Neuronal stem cell (in vitro differentiated cells): ENCODE measurements at regions not wholly inside any gene's neighbourhood (a gene's known extent, or its start where the extent isn't known, plus 50 kb on each side); places are given as distances from the start of the nearest gene placed in this dataset.

Experiments
- DNase-seq: peaks from one replicate; pipeline ENCODE4 v3.0.0-alpha.2; 2013; ENCODE audit warnings: low spot score
- H2AFZ ChIP-seq: one replicate; pipeline ENCODE4 v1.6.1; 2013; ENCODE audit warnings: mild to moderate bottlenecking, low read length, inconsistent platforms
- H2AK5ac ChIP-seq: 2 replicates; pipeline ENCODE4 v1.6.1; 2013; ENCODE audit warnings: low read depth, mild to moderate bottlenecking, inconsistent platforms, low read length, moderate library complexity, mixed read lengths
- H2BK120ac ChIP-seq: 2 replicates; pipeline ENCODE4 v1.6.1; 2013; ENCODE audit warnings: low read depth, mild to moderate bottlenecking, inconsistent platforms, low read length, moderate library complexity, mixed read lengths
- H2BK12ac ChIP-seq: one replicate; pipeline ENCODE4 v1.6.1; 2013; ENCODE audit warnings: low read length, inconsistent platforms
- H2BK15ac ChIP-seq: 2 replicates; pipeline ENCODE4 v1.6.1; 2013; ENCODE audit warnings: mild to moderate bottlenecking, low read length, inconsistent platforms, mixed read lengths
- H2BK5ac ChIP-seq: one replicate; pipeline ENCODE4 v1.6.1; 2013; ENCODE audit warnings: inconsistent platforms, mild to moderate bottlenecking, low read length, moderate library complexity
- H3K14ac ChIP-seq: one replicate; pipeline ENCODE4 v1.6.1; 2013; ENCODE audit warnings: low read length, inconsistent platforms
- H3K18ac ChIP-seq: 2 replicates; pipeline ENCODE4 v1.6.1; 2013; ENCODE audit warnings: low read length, inconsistent platforms
- H3K23ac ChIP-seq: 2 replicates; pipeline ENCODE4 v1.6.1; 2013; ENCODE audit warnings: low read depth, mild to moderate bottlenecking, mixed read lengths, low read length, inconsistent platforms; ENCODE audit not compliant: poor library complexity
- H3K27ac ChIP-seq: replicated peaks from 3 replicates; pipeline ENCODE4 v1.5.1; 2013; ENCODE audit warnings: low read length, inconsistent platforms
- H3K27me3 ChIP-seq, 3 experiments: 2 replicates each; pipeline ENCODE4 v1.6.1; 2013; ENCODE audit warnings: low read length in 3 of 3, mild to moderate bottlenecking in 2 of 3, inconsistent platforms in 1 of 3, low read depth in 1 of 3, mixed read lengths in 1 of 3, moderate library complexity in 1 of 3; ENCODE audit not compliant: control insufficient read depth in 3 of 3, insufficient read depth in 3 of 3
- H3K36me3 ChIP-seq, 2 donors: replicated peaks in 1 of 2; 2 replicates each; pipeline ENCODE4 v1.6.1; 2013; ENCODE audit warnings: low read length in 2 of 2; ENCODE audit not compliant: control insufficient read depth in 2 of 2, insufficient read depth in 2 of 2
- H3K4ac ChIP-seq: 2 replicates; pipeline ENCODE4 v1.6.1; 2013; ENCODE audit warnings: inconsistent platforms, mild to moderate bottlenecking, low read length, moderate library complexity
- H3K4me1 ChIP-seq, 2 donors: 1 replicate in 1 of 2; 2 replicates in 1 of 2; pipeline ENCODE4 v1.6.1; 2013; ENCODE audit warnings: low read length in 2 of 2, low read depth in 1 of 2; ENCODE audit not compliant: control insufficient read depth in 2 of 2, insufficient read depth in 1 of 2
- H3K4me2 ChIP-seq: one replicate; pipeline ENCODE4 v1.6.1; 2013; ENCODE audit warnings: mild to moderate bottlenecking, low read length, inconsistent platforms; ENCODE audit not compliant: insufficient read depth, poor library complexity, severe bottlenecking
- H3K4me3 ChIP-seq, 2 donors: 2 replicates each; pipeline ENCODE4 v1.5.1; 2013; ENCODE audit warnings: low read length in 2 of 2, mild to moderate bottlenecking in 2 of 2, inconsistent platforms in 1 of 2, moderate library complexity in 1 of 2
- H3K79me1 ChIP-seq: one replicate; pipeline ENCODE4 v1.6.1; 2013; ENCODE audit warnings: low read depth, mild to moderate bottlenecking, inconsistent platforms, low read length, moderate library complexity
- H3K9ac ChIP-seq: one replicate; pipeline ENCODE4 v1.6.1; 2013; ENCODE audit warnings: mild to moderate bottlenecking, low read depth, low read length, inconsistent platforms; ENCODE audit not compliant: poor library complexity
- H3K9me3 ChIP-seq, 2 donors: replicated peaks in 1 of 2; 2 replicates each; pipeline versions ENCODE3 to v1.6.1; 2013; ENCODE audit warnings: low read length in 2 of 2, mild to moderate bottlenecking in 2 of 2, inconsistent platforms in 1 of 2, low read depth in 1 of 2, mixed read lengths in 1 of 2, moderate library complexity in 1 of 2; ENCODE audit not compliant: control insufficient read depth in 2 of 2, insufficient read depth in 1 of 2
- H4K8ac ChIP-seq: one replicate; pipeline ENCODE4 v1.6.1; 2013; ENCODE audit warnings: low read depth, mild to moderate bottlenecking, inconsistent platforms, low read length, moderate library complexity
- H4K91ac ChIP-seq: one replicate; pipeline ENCODE4 v1.6.1; 2013; ENCODE audit warnings: low read length, low read depth, mild to moderate bottlenecking, inconsistent platforms; ENCODE audit not compliant: poor library complexity
- WGBS, 2 donors: extraction: QIAGEN DNeasy Blood & Tissue Kit; methylation state at CpG; one replicate each; pipeline ENCODE4 v1.1.7; 2013; ENCODE audit warnings: missing lambda C conversion rate in 2 of 2, mixed read lengths in 1 of 2; ENCODE audit not compliant: insufficient read length in 2 of 2, insufficient replicate concordance in 1 of 2; ENCODE audit errors: extremely low coverage in 2 of 2; 5-methylcytosine and 5-hydroxymethylcytosine counted together

GRCh38 chr7:109951565-109951928 is 1139.4 kb upstream of the LRRN3 start:
- no peak overlapping the region for H3K14ac ChIP-seq
- H3K27ac ChIP-seq: no peak overlapping the region
- H3K18ac ChIP-seq: no peak overlapping the region
- H3K9me3 ChIP-seq: no peaks in the 10 kb centered on the region
- no peak overlapping the region for H2BK12ac ChIP-seq
- no peaks in the 10 kb centered on the region for H3K36me3 ChIP-seq
- H3K4me2 ChIP-seq: no peak overlapping the region
- H2BK5ac ChIP-seq: no peak overlapping the region
- H3K79me1 ChIP-seq: no peaks in the 10 kb centered on the region
- H2BK120ac ChIP-seq: no peak overlapping the region
- H3K23ac ChIP-seq: no peak overlapping the region
- H2AK5ac ChIP-seq: no peak overlapping the region
- no peak overlapping the region for H3K9ac ChIP-seq
- no peak overlapping the region for H2AFZ ChIP-seq
- H2BK15ac ChIP-seq: no peak overlapping the region
- no peaks in the 10 kb centered on the region for H3K27me3 ChIP-seq
- WGBS, 2 donors: no CpG with 5 or more reads among the region's 4 CpGs
- no peaks in the 10 kb centered on the region for H3K4me1 ChIP-seq
- no peak overlapping the region for H4K91ac ChIP-seq
- no peak overlapping the region for H4K8ac ChIP-seq
- DNase-seq: no peak
- H3K4me3 ChIP-seq: no peak overlapping the region
- H3K4ac ChIP-seq: no peak overlapping the region

- Histone ChIP-seq H2BK5ac (no peak overlapping the region), H3K9ac (no peak overlapping the region), H2BK12ac (no peak overlapping the region), H2AK5ac (no peak overlapping the region), H2BK15ac (no peak overlapping the region), H3K27me3 (no peaks in the 10 kb centered on the region), H3K4me1 (no peaks in the 10 kb centered on the region), H3K36me3 (no peaks in the 10 kb centered on the region), H4K91ac (no peak overlapping the region), H2AFZ (no peak overlapping the region), H4K8ac (no peak overlapping the region), H3K14ac (no peak overlapping the region), H3K23ac (no peak overlapping the region), H3K79me1 (no peaks in the 10 kb centered on the region), H3K9me3 (no peaks in the 10 kb centered on the region), H3K4me3 (no peak overlapping the region), H3K27ac (no peak overlapping the region), H3K4ac (no peak overlapping the region), H2BK120ac (no peak overlapping the region), H3K18ac (no peak overlapping the region), H3K4me2 (no peak overlapping the region)
- no peak for DNase-seq
These were observed 1134.9 kb upstream of the LRRN3 start for GRCh38 chr7:109955986-109956385.

GRCh38 chr7:109956916-109957315 is 1134.0 kb upstream of the LRRN3 start:
- H4K8ac ChIP-seq: no peak overlapping the region
- H2AFZ ChIP-seq: no peak overlapping the region
- no peaks in the 10 kb centered on the region for H3K27me3 ChIP-seq
- H2BK5ac ChIP-seq: no peak overlapping the region
- H2AK5ac ChIP-seq: no peak overlapping the region
- no peak overlapping the region for H3K27ac ChIP-seq
- peak; percentile 3 for DNase-seq
- H3K4me2 ChIP-seq: no peak overlapping the region
- H3K9ac ChIP-seq: no peak overlapping the region
- H3K18ac ChIP-seq: no peak overlapping the region
- H2BK15ac ChIP-seq: no peak overlapping the region
- no peak overlapping the region for H2BK120ac ChIP-seq
- no peaks in the 10 kb centered on the region for H3K36me3 ChIP-seq
- no peak overlapping the region for H3K4me3 ChIP-seq
- no peaks in the 10 kb centered on the region for H3K9me3 ChIP-seq
- H3K4me1 ChIP-seq: no peaks in the 10 kb centered on the region
- no peak overlapping the region for H3K23ac ChIP-seq
- no peak overlapping the region for H3K4ac ChIP-seq
- no peaks in the 10 kb centered on the region for H3K79me1 ChIP-seq
- H4K91ac ChIP-seq: no peak overlapping the region
- no peak overlapping the region for H3K14ac ChIP-seq
- H2BK12ac ChIP-seq: no peak overlapping the region

GRCh38 chr7:109963741-109964140 is 1127.2 kb upstream of the LRRN3 start:
- no peak overlapping the region for H2BK15ac ChIP-seq
- no peak overlapping the region for H2BK5ac ChIP-seq
- no peaks in the 10 kb centered on the region for H3K9me3 ChIP-seq
- DNase-seq: no peak
- H4K91ac ChIP-seq: no peak overlapping the region
- no peak overlapping the region for H2BK12ac ChIP-seq
- no peak overlapping the region for H3K18ac ChIP-seq
- H3K27me3 ChIP-seq: no peaks in the 10 kb centered on the region
- no peak overlapping the region for H4K8ac ChIP-seq
- H3K4me1 ChIP-seq: no peaks in the 10 kb centered on the region
- no peak overlapping the region for H3K9ac ChIP-seq
- H3K27ac ChIP-seq: no peak overlapping the region
- H2AK5ac ChIP-seq: no peak overlapping the region
- no peak overlapping the region for H2AFZ ChIP-seq
- H3K4me3 ChIP-seq: no peak overlapping the region
- no peaks in the 10 kb centered on the region for H3K79me1 ChIP-seq
- H3K14ac ChIP-seq: no peak overlapping the region
- WGBS, 2 donors: no CpG with 5 or more reads among the region's 3 CpGs
- H3K4ac ChIP-seq: no peak overlapping the region
- no peak overlapping the region for H2BK120ac ChIP-seq
- H3K36me3 ChIP-seq: no peaks in the 10 kb centered on the region
- H3K23ac ChIP-seq: no peak overlapping the region
- no peak overlapping the region for H3K4me2 ChIP-seq
